Stomach (tissue), 8 donors: ENCODE measurements at regions not wholly inside any gene's neighbourhood (a gene's known extent, or its start where the extent isn't known, plus 50 kb on each side); places are given as distances from the start of the nearest gene placed in this dataset.

Experiments
- DNase-seq, 2 donors: peaks; one replicate each; pipeline versions ENCODE4 v3.0.0 to v3.0.0-alpha.2; 2013 to 2019
- H3K27ac ChIP-seq, 5 donors: fragments of 200-600 bp in 4 of 5; sonication (generic) in 4 of 5; one replicate each; pipeline ENCODE4 v1.5.1; 2013 to 2019; ENCODE audit warnings: mild to moderate bottlenecking in 1 of 5, moderate library complexity in 1 of 5
- H3K27me3 ChIP-seq, 3 donors: fragments of 200-600 bp; sonication (generic); one replicate each; pipeline ENCODE4 v1.5.1; 2017 to 2019; ENCODE audit warnings: mixed run types in 1 of 3
- H3K36me3 ChIP-seq, 4 donors: fragments of 200-600 bp; sonication (generic); 1 replicate in 3 of 4; 2 replicates in 1 of 4; pipeline ENCODE4 v1.5.1; 2016 to 2019
- H3K4me1 ChIP-seq, 4 donors: fragments of 200-600 bp; sonication (generic); one replicate each; pipeline ENCODE4 v1.5.1; 2016 to 2019
- H3K4me3 ChIP-seq, 4 donors: fragments of 200-600 bp; sonication (generic) in 3 of 4; one replicate each; pipeline ENCODE4 v1.5.1; 2016 to 2019; ENCODE audit warnings: mild to moderate bottlenecking in 1 of 4
- H3K9me3 ChIP-seq, 4 donors: fragments of 200-600 bp; sonication (generic); one replicate each; pipeline ENCODE4 v1.5.1; 2016 to 2019
- CTCF ChIP-seq, 7 experiments: fragments of 450-650 bp in 4 of 7; fragments of 200-600 bp in 3 of 7; sonication (generic) in 3 of 7; IDR thresholded peaks; one replicate each; pipeline ENCODE4 v1.5.1; 2016 to 2019; ENCODE audit warnings: antibody characterized with exemption in 7 of 7, control low read depth in 2 of 7, mild to moderate bottlenecking in 1 of 7
- EP300 ChIP-seq: sonication (generic); formaldehyde crosslinking; IDR thresholded peaks from one replicate; pipeline ENCODE4 v1.6.1; 2017; ENCODE audit warnings: antibody characterized with exemption
- POLR2A ChIP-seq, 4 donors: fragments of 450-650 bp; IDR thresholded peaks; one replicate each; pipeline ENCODE4 v1.6.1; 2016; ENCODE audit warnings: antibody characterized with exemption in 4 of 4, control low read depth in 2 of 4, mild to moderate bottlenecking in 1 of 4, moderate library complexity in 1 of 4
- POLR2AphosphoS5 ChIP-seq, 3 donors: sonication (generic); formaldehyde crosslinking; IDR thresholded peaks; one replicate each; pipeline ENCODE4 v1.6.1; 2016; ENCODE audit warnings: antibody characterized with exemption in 3 of 3
- WGBS, 5 donors: extraction: QIAGEN DNeasy Blood & Tissue Kit in 3 of 5; methylation state at CpG; one replicate each; pipeline versions ENCODE4 v1.1.5 to v1.1.7; 2013 to 2018; 5-methylcytosine and 5-hydroxymethylcytosine counted together
- intact Hi-C: fragments of 100-400 bp; cut with DNase I; formaldehyde crosslinking; loops from one replicate; pipeline ENCODE4 v1.15.1; 2023; ENCODE audit warnings: low total_unique reads
- donor health status: healthy with polysubstance abuse.
- donor health status: Bipolar disorder and iron deficiency.
- donor health status: healthy.

GRCh38 chr12:3996322-3996721 is 123.1 kb upstream of the PARP11 start:
- H3K4me3 ChIP-seq, result no peak overlapping the region
- peaks cover 0 to 9% (median 0%) of the 10 kb centered on the region in 4 donors for H3K4me1 ChIP-seq
- no peak overlapping the region for H3K27ac ChIP-seq
- no peak for DNase-seq
- TF ChIP-seq POLR2AphosphoS5 (IDR thresholded peaks at IDR 0.05) (no peak), EP300 (no peak), CTCF (IDR thresholded peaks at IDR 0.05) (no peak), POLR2A (IDR thresholded peaks at IDR 0.05) (no peak)
- no peaks in the 10 kb centered on the region for H3K36me3 ChIP-seq
- no peaks in the 10 kb centered on the region for H3K9me3 ChIP-seq
- intact Hi-C loops, result loop anchor here (2.0 to 10.0 kb wide), 2 partner anchors 40 to 278 kb away; partner anchors contain the start of gene CCND2
- 68 to 77% (median 73%) methylated on average over 5 of the region's 5 CpGs for WGBS, 5 donors
- peaks cover 0 to 18% (median 0%) of the 10 kb centered on the region in 3 donors for H3K27me3 ChIP-seq

GRCh38 chr12:3995306-3995705 is 122.1 kb upstream of the PARP11 start:
- no peak for DNase-seq
- Histone ChIP-seq H3K27ac (no peak overlapping the region), H3K27me3 (peaks cover 0 to 27% (median 5%) of the 10 kb centered on the region in 3 donors), H3K4me1 (peaks cover 0 to 9% (median 0%) of the 10 kb centered on the region in 4 donors), H3K36me3 (no peaks in the 10 kb centered on the region), H3K4me3 (no peak overlapping the region), H3K9me3 (no peaks in the 10 kb centered on the region)
- no peak for TF ChIP-seq EP300
- no peak for TF ChIP-seq POLR2A (IDR thresholded peaks at IDR 0.05)
- TF ChIP-seq CTCF (IDR thresholded peaks at IDR 0.05), result no peak
- TF ChIP-seq POLR2AphosphoS5 (IDR thresholded peaks at IDR 0.05), result no peak
- 71 to 96% (median 91%) methylated on average over 2 of the region's 2 CpGs for WGBS, 5 donors
- intact Hi-C loops, result loop anchor here (10.0 kb wide), 1 partner anchor 279 kb away; the partner anchor contains the start of gene CCND2

DNA sequence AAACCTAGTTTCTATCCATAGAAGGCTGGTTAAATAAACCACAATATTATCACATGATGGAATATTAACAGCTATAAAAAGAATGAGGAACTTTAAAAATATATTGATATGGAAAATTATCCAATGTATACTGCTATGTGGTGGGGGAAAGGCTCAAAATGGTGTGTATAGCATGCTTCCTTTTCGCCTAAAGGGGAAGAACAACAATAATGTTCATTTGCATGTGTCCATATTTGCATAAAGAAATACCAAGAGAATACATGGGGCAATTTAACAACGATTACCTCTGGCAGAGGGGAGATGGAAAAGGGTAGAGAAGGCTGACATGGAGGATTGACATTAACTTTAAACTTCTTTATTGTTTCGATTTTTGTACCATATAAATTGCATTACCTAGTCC is 121.3 kb upstream of the PARP11 start:
- WGBS, 5 donors, result 52 to 71% (median 65%) methylated on average over 3 of the region's 3 CpGs
- peaks cover 0 to 6% (median 0%) of the 10 kb centered on the region in 4 donors for H3K4me1 ChIP-seq
- no peak overlapping the region for H3K4me3 ChIP-seq
- H3K27ac ChIP-seq, result no peak overlapping the region
- H3K9me3 ChIP-seq, result no peaks in the 10 kb centered on the region
- TF ChIP-seq EP300 (no peak), CTCF (IDR thresholded peaks at IDR 0.05) (no peak), POLR2AphosphoS5 (IDR thresholded peaks at IDR 0.05) (no peak), POLR2A (IDR thresholded peaks at IDR 0.05) (no peak)
- no peaks in the 10 kb centered on the region for H3K36me3 ChIP-seq
- no peak for DNase-seq
- intact Hi-C loops, result loop anchor here (10.0 kb wide), 1 partner anchor 280 kb away; the partner anchor contains the start of gene CCND2
- H3K27me3 ChIP-seq, result peaks cover 0 to 35% (median 5%) of the 10 kb centered on the region in 3 donors

DNA sequence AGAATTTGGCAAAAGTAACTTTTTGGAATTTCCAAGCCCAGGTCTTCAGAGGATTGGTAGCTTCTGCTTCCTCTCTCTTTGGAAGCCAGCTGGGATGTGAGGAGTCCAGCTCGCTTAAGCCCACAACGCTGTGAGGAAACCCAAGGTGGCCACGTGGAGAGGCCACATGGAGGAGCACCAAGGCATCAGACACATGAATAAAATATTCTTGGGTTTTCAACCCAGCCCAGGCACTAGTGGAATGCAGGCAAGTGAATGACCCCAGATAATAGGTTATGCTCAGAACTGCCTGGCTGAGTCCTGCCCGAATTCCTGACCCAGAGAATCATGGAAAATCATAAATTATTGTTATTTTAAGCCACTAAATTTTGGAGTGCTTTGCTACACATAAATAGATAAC is 119.7 kb upstream of the PARP11 start:
- no peaks in the 10 kb centered on the region for H3K4me1 ChIP-seq
- H3K27ac ChIP-seq, result no peak overlapping the region
- no peak overlapping the region for H3K4me3 ChIP-seq
- intact Hi-C loops, result loop anchor here (10.0 kb wide), 1 partner anchor 282 kb away; the partner anchor contains the start of gene CCND2
- no peak for DNase-seq
- H3K9me3 ChIP-seq, result no peaks in the 10 kb centered on the region
- peaks cover 0 to 35% (median 5%) of the 10 kb centered on the region in 3 donors for H3K27me3 ChIP-seq
- WGBS, 5 donors, result 39 to 72% (median 58%) methylated on average over 4 of the region's 4 CpGs
- no peaks in the 10 kb centered on the region for H3K36me3 ChIP-seq
- no peak for TF ChIP-seq CTCF (IDR thresholded peaks at IDR 0.05)
- no peak for TF ChIP-seq EP300
- no peak for TF ChIP-seq POLR2AphosphoS5 (IDR thresholded peaks at IDR 0.05)
- no peak for TF ChIP-seq POLR2A (IDR thresholded peaks at IDR 0.05)
